NCI-H1436 (cell line): ENCODE measurements at regions not wholly inside any gene's neighbourhood (a gene's known extent, or its start where the extent isn't known, plus 50 kb on each side); places are given as distances from the start of the nearest gene placed in this dataset.

ENCODE experiments used
- DNase-seq: peaks from one replicate; lab custom pipeline; 2025; lab: John Stamatoyannopoulos, UW

DNA sequence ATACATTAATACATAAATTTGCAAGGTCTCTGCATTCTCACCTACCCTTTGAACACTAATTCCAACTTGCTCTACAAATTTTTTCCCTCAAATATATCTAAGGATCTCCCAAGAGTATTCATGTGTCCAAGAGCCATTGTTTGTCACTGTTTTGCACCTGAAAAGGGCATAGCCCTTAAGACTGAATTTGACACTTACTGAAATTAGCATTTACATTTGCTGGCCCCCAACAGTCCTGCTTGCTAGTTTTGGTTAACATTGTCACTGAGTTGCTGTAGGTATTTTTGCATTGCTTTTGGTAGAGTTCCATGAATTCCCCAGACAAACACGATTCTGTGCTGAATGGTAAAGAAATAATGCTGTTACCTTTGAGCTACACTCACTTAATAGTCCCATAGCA lies 57.3 kb downstream of the KCNA4 start:
- DNase-seq, result no peak

DNA sequence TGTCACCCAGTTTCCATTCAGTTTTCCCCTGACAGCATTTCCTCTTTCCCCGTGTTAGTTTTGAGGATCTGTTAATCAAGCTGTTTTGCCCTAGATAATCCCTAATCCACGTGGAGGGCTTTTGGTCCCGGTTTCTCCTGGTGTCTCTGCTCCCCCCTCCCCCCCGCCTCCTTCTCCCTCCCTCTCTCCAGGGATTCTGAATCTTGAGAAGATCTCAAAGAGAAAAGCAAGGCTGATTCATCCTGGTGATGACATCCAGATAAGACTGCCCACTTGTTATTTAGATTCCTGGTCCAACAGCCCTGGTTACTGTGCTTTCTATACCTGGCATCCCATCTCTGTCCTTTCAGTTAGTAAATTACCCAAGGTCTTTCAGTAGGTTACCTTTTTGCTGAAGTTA lies 59.4 kb downstream of the KCNA4 start:
- DNase-seq, result no peak

DNA sequence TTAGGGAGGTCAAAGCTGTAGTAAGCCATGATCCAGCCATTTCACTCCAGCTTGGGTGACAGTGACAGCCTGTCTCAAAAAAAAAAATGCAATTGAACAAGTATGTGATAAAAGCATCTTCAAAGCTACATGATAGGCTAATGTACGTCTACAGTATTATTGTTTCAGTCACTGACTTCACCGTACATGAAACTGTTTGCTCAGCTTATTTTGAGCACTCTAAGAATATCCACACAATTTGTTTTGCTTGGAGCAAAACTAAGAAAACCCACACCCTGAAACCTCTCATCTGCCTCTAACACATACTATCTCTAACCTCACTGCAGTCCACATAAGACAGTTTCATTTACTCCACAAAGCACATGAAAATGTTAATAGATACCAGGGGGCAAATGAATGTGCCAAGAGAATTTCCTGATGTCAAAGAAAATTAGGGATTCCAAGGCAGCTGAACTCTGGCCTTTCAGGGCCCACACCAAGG lies 60.7 kb downstream of the KCNA4 start:
- no peak for DNase-seq

DNA sequence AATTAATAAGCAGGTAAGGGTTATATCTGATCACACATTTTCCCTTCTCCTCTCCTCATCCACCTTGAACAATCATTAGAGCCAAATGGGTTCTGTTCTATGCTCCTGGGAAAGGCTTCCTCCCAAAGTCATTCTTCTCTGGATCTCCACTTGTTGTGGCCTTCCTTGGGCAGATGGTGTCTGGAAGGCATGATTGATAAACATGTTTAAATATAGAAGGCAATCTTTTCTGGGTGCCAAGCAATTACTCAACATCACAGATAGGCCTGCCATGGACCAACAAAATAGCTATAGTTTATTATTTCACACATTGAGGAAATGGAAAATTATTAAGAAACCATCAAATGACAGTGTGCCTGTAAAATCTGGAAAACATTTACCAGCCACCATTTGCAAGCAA lies 73.5 kb downstream of the KCNA4 start:
- no peak for DNase-seq

DNA sequence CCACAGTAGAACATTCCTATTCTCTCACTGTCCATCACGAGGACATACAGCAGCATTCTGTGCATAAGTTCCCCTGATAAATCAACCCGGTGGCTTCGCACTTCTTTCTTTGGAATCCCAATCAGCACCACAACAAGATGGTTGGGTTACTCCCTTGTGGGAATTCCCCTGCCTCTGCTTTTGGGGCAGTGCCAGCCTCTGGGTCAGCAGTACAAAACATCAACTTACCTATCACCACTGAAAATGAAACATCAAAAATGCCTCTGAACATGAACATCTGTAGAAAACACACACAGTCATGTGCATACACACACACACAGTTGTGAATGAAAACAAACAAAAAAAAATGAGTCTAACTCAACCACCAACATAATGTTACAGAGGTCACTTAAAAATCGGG lies 79.3 kb downstream of the KCNA4 start:
- no peak for DNase-seq

DNA sequence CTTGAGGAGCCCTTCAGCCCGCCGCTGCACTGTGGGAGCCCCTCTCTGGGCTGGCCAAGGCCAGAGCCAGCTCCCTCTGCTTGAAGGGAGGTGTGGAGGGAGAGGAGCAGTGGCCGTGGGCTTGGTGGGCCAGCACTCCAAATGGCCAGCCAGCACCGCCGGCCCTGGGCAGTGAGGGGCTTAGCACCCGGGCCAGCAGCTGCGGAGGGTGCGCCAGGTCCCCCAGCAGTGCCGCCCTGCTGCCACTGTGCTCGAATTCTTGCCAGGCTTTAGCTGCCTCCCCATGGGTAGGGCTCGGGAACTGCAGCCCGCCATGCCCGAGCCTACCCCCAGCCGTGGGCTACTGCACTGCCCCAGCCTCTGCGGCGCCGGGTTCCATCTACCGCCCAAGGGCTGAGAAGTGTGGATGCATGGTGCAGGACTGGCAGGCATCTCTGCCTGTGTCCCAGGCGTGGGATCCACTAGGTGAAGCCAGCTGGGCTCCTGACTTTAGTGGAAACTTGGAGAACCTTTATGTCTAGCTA lies 82.7 kb downstream of the KCNA4 start:
- no peak for DNase-seq

DNA sequence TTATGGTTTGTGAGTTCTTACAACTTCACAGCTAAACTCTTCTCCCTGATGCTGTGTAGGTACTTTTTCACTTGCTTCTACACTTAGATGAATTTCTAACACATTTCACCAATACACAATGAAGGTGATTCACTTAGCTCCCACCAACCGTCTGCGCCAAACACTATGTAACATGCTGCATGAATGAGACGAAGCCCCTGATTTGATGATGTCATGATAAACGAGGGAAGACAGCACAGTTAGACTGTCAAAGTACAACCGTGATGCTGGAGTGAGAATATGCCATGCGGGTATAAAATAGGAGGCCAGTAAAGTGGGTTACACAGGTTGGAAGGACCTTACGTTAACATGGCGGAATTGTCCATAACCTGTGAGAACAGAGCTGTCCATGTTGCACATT lies 100.8 kb downstream of the KCNA4 start:
- no peak for DNase-seq

DNA sequence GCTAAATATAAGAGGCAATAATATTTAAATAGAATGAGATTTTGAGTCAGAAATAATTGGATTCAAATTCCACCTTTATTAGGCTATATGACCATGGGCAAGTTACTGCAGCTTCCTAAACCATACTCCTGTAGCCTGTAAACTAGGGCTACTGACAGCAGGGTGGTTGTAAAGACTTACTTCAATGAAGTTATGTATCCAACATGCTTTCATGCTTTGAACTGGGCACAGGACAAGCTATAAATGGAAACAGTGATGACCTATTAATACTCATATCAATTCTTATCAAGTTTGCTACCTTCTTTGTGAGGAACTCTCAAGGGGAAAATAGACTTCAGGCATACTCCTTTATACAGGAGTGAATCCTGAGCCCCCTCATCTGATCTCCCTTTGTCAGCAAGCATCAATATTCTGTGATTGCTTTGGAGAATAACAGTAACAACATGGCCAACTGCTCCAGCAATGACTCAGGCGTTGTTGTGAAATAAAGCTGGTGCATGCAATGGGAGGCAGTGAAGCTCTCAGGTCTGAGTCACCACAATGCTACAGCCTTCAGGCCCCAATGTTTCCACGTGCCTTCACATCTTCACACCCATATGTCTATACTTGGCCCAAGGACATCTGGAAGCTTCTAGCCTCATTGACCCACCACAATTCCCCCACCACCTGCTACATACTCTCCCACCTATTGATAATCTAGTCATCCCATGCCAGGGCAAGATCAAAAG lies 102.5 kb downstream of the KCNA4 start:
- no peak for DNase-seq

DNA sequence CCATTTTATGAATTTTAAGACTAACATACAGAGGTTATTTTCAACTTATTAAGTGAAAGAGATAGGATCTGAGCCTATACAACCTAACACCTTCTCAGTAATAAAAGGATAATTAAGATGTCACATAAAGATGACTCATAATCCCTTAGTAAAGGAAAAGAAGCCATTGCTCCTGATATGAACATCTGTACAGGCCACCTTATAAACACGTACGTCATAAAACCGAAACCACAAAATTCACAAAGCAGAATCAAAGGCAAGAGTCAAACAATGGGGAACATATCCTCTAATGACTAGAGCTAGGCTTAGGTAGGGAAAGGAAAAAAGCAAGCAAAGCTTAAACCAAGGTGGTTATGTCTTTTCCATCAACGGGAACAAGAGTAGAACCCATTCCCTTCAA lies 103.5 kb downstream of the KCNA4 start:
- DNase-seq, result no peak

DNA sequence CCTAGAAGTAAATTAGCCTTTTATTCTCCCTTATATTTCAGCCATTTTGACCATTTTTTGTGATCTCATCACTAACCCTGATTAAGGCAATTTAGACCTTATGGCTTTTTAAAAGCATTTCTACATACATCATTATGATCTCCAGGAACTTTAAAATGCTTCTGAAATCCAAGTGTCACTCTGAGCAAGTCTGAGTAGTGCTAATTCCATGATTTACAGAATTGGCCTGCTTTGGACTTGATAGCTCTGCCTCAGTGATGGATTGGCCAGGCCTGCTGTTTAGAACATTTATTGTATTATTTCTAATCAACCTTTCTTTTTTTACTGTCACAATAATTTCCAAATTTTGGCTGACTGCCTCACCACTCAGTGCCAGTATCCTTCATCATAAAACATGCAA lies 116.4 kb downstream of the KCNA4 start:
- DNase-seq, result no peak

DNA sequence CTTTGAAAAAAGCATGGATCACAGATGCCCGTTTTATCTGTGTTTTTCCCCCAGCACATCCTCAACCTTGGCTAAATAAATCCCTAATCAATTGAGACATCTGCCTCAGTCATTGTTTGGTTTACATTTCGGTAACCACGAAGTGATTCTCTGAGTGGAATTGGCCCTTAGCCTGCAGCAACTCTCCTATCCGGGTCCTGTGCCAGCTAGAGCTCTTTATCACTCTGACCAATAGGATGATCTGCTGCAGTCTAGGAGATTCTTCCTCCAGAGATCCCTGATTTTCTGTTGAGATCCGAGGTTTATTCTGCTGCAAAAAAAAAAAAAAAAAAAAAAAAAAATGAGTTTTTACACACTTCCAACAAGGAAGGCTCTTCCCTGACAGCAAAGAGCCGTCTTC lies 137.3 kb downstream of the KCNA4 start:
- no peak for DNase-seq

DNA sequence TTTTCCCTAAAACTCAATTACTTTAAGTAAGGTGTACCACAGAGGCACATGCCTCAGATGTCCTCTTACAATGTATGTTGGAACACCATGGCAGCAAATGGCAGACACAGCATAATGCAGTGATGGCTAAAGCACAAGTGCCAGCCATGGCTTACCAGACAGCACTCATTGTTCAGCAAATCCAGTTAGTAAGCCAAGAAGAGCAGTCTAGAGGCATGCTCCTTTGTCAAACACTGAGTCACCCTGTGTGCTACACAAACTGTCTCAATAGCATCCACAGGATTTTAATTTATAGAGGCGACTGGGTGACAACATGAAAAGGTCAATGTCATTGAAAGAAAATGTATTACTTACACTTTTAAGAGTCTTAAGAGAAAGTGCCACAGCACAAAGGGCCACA lies 140.6 kb downstream of the KCNA4 start:
- DNase-seq, result no peak

DNA sequence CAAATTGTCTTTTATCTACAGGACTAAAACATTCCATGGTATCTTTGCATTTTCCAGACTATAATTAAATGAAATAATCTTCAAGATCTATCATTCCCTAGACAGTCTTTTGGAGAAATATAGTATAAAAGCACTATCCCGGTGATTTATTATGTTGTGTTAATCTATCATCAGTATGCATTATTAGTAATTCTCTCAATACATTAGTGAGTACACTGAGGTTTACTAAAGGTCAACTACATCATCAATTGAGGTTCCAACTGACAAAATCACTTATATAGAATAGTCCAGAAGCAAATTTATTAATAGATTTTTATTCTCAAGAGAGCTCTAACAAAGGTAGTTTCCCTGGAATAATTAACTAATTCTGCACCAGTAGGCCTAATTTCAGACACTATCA lies 169.6 kb downstream of the KCNA4 start:
- DNase-seq, result no peak

DNA sequence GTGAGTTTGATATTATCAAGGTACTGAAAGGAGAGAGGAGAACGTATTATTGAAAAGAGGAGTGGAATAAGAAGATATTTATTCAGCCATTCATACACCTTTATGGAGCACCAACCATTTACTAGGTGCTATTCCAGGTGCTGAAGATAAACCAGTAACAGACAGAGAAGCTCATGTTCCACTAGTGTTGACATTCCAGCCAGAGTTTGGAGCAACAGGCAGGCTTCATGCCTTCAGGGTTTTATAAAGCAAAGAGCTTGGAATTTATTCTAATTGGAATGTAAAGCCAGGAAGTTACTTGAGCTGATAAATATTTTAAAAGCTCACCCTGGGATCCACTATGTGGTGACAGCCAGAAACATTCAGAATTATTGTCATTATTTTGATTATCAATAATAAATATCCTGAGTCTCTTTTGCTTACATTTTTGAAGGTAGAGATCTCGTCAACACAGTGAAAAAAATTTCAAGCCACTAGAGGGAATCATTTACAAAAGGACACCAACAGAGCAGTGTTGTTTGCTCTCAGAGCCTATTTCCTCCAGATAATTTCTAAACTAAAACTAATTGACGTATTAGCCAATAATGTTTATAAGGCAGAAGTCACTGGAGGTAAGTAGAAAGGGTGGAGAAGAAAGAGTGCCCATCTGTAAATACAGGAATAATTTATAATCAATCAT lies 172.0 kb downstream of the KCNA4 start:
- DNase-seq, result no peak

DNA sequence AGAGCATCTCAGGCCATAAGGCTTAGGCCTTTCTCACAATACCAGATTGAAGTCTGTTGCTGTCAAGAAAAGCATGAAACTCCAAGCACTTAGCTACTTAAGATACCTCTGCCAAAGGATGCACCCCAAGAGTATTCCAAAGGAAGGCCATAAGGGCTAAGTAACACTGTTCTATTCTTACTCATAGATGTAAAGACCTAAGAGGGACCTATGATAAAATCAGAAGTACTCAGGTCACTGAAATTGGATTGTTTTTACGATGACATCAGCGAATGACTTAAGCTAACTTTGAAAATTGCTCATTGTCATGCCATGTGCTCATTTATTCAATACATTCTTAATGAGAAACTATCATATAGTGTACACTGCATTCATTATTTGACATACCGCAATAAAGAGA lies 172.8 kb downstream of the KCNA4 start:
- no peak for DNase-seq

DNA sequence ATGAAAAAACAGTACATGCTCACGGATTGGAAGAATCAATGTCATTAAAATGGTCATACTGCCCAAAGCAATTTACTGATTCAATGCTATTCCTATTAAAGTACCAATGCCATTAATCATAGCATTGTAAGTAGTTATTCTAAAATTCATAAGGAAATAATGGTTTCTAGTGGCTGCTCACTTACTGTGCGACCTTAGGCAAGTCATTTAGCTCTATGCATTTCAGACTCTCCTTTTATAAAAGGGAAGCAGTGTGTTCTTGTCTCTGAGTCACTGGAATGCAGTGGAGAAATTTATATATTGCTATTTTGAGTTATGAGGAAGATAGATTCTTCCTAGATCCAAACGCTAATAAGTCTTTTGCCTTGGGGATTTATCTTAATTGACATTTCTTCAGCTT lies 174.8 kb downstream of the KCNA4 start:
- no peak for DNase-seq

DNA sequence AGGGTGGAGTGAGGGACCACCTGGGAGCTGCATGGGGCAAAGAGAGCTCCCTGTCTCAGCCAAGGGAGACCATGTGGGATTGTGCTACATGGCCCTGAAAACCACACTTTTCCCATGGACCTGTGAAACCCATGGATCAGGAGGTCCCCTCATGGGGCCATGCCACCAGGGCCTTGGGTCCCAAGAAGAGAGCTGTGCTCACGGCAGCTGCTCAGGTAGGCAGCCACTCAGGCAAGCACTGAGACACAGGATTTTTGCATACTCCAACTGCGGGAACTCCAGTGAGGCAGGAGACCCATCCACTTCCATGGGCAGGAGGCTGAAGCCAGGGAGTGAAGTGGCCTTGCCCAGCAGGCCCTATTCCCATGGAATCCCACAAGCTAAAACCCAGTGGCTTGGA lies 190.0 kb downstream of the KCNA4 start:
- no peak for DNase-seq

DNA sequence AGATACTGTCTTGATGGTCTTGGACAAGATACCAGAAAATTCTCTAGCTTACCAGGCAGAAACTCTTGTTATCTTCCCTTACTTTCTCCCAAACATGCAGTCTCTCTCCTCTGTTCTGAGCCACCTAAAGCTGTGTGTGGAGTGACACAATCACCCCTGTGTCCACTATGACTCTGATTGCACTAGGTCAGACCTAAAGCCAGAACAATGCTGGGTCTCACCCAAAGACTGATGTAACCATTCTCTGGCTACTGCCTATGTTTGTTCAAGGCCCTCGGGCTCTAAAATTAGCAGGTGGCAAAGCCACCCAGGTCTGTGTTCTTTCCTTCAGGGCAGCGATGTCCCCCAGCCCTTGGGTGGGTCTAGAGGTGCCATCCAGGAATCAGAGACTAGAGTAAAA lies 200.5 kb downstream of the KCNA4 start:
- no peak for DNase-seq

DNA sequence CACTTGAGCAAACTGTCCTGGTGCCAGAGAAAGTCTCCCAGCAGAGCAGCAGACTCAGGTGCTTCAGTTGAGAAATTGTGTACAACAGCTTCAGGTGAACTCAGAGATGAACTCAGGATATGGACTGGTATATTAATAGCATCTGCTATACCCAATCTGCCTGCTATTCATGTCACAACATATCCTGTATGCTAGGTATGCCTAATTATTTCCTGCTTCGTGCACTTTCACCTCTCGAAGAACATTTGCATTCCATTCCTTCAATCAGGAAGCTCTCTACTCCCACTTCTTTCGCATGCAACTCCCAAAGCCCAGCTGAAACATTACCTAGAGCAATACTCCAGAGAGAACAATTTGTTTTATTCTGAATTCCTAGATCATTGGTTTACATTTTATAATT lies 207.7 kb downstream of the KCNA4 start:
- no peak for DNase-seq

DNA sequence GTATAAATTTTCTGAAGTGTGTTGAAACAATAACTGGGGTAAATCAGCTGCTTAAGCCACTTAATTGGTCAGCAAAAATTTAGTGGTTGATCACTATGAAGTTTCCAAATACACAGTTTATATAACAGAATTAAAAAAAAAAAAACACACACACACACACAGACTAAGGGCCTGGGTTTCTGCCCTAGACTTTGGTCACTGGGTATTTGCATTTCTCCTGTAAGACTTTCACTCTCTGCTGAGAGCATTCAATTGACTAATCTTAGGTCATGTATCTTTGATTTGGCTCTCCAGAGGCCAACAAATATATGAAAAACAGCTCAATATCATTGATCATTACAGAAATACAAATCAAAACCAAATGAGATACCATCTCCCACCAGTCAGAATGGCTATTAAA lies 214.3 kb downstream of the KCNA4 start:
- DNase-seq, result no peak

DNA sequence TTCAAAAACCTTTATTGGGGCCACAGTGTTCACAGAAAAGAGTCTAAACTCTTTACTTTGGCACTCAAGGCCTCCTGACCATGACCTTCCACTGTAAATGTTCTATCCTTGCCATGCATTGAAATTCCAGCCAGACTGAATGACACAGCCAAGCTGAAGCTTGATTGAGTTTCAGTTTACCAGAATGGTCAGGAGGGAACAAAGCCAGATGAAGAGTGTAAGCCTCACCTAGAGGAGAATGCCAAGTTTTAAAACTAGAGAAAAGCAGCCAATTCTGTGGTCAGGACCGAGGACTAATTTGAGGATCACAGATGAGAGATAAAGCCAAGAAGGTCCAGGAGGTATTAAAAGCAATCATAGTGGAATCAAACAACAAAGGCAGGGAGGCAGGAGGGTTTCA lies 215.3 kb downstream of the KCNA4 start:
- DNase-seq, result no peak

DNA sequence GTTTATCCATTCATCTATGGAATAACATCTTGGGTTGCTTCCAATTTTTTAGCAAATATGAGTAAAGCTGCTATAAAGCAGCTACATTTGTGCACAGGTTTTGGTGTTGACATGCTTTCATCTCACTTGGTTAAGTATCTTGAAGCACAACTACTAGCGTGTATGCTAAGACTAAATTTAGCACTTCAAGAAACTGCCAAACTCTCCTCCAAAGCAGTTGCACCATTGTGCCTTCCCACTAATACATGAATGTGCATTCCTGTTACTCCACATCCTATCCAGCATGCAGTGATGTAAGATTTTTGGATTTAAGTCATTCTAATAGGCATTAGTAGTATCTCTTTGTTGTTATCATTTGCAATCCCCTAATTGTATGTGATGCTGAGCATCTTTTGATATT lies 230.7 kb downstream of the KCNA4 start:
- no peak for DNase-seq

DNA sequence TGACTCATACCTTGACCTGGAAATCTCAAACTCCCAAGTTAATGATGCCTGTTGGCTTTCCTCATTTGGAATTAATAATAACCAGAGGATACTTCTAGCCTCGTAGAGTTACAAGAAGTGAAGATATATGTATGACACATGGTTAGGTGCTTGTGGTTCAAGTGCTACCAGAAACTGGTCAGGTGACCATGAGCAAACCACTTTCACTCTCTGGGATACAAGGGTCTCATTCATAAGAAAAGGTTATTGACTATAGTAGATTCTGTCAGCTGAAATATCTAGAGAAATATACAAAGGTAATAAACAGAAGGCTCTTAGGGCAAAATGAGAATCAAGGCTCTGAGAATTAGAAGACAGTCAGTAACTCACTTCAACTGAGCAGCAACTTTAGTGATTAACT lies 233.3 kb downstream of the KCNA4 start:
- no peak for DNase-seq

DNA sequence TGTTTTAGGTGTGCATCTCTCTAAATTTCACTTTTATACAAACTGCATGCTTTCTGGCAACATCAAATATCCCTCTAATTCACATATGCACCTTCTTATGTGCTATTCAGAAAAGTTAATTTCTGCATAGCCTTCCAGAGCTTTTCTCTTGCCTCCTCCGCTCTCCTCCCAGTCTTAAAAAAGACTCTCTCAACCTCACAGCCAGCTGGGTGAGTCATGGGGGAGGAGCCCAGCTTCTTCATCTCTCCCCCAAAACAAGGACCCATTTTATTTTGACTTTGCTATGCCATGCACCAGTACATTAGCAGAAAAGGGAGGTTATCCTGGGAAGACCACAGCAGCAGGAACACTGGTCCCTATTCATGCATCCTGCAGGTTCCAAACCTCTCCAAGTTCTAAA lies 234.4 kb downstream of the KCNA4 start:
- DNase-seq, result no peak
